B cell (primary cell): ENCODE measurements at regions not wholly inside any gene's neighbourhood (a gene's known extent, or its start where the extent isn't known, plus 50 kb on each side); places are given as distances from the start of the nearest gene placed in this dataset.

Experiments
- ATAC-seq: fragments of 200-7000 bp; cut with Tn5 transposase; one replicate; pipeline ENCODE4 v1.10.0; 2021; ENCODE audit warnings: low read depth, mild to moderate bottlenecking, moderate number of reproducible peaks, moderate library complexity
- CTCF ChIA-PET: fragments of 350-600 bp; sonication (Branson Sonifier 250); formaldehyde crosslinking; loops from one replicate; lab custom pipeline; 2021; ENCODE audit warnings: antibody characterized with exemption, inconsistent platforms; lab: Charles Lee
- POLR2A ChIA-PET: fragments of 350-600 bp; sonication (Branson Sonifier 250); formaldehyde crosslinking; loops from one replicate; lab custom pipeline; 2021; ENCODE audit warnings: antibody characterized with exemption; lab: Charles Lee
- DNase-seq: peaks from one replicate; pipeline ENCODE4 v3.0.0; 2013
- H2AFZ ChIP-seq: 2 replicates; pipeline ENCODE4 v1.6.1; 2012; ENCODE audit warnings: mild to moderate bottlenecking, low read depth, low read length; ENCODE audit not compliant: insufficient read depth, poor library complexity, severe bottlenecking
- H3K27ac ChIP-seq, 2 donors: 1 replicate in 1 of 2; 2 replicates in 1 of 2; pipeline ENCODE4 v1.5.1; 2012 to 2013; ENCODE audit warnings: low read length in 2 of 2, mild to moderate bottlenecking in 2 of 2, moderate library complexity in 1 of 2
- H3K27me3 ChIP-seq, 4 experiments: fragments of 200-600 bp in 1 of 4; sonication (generic) in 1 of 4; replicated peaks in 1 of 4; 1 replicate in 2 of 4; 2 replicates in 2 of 4; pipeline versions ENCODE4 v1.6.1 to v1.7.0; 2013 to 2016; ENCODE audit warnings: low read length in 3 of 4, mild to moderate bottlenecking in 2 of 4, mixed read lengths in 1 of 4, moderate library complexity in 1 of 4; ENCODE audit not compliant: insufficient read depth in 4 of 4, control insufficient read depth in 3 of 4; ENCODE audit errors: control extremely low read depth in 1 of 4
- H3K36me3 ChIP-seq, 2 experiments: replicated peaks in 1 of 2; 1 replicate in 1 of 2; 2 replicates in 1 of 2; pipeline versions ENCODE4 v1.6.1 to v1.7.1; 2013; ENCODE audit warnings: low read length in 1 of 2; ENCODE audit not compliant: insufficient read depth in 2 of 2, control insufficient read depth in 1 of 2; ENCODE audit errors: control extremely low read depth in 1 of 2, extremely low read depth in 1 of 2
- H3K4me1 ChIP-seq, 2 donors: fragments of 200-600 bp in 1 of 2; sonication (generic) in 1 of 2; 1 replicate in 1 of 2; 2 replicates in 1 of 2; pipeline versions ENCODE4 v1.5.1 to v1.6.1; 2013 to 2017; ENCODE audit warnings: low read length in 2 of 2; ENCODE audit not compliant: control insufficient read depth in 2 of 2, insufficient read depth in 2 of 2
- H3K4me2 ChIP-seq: replicated peaks from 2 replicates; pipeline ENCODE3; 2012; ENCODE audit warnings: mild to moderate bottlenecking, low read depth, low read length; ENCODE audit not compliant: poor library complexity, severe bottlenecking
- H3K4me3 ChIP-seq, 5 experiments: fragments of 200-600 bp in 1 of 5; sonication (generic) in 1 of 5; 1 replicate in 3 of 5; 2 replicates in 2 of 5; pipeline versions ENCODE4 v1.5.1 to v1.7.0; 2011 to 2016; ENCODE audit warnings: low read length in 4 of 5, mild to moderate bottlenecking in 4 of 5, low read depth in 2 of 5, control low read depth in 1 of 5, moderate library complexity in 1 of 5; ENCODE audit not compliant: insufficient read depth in 1 of 5; ENCODE audit errors: control extremely low read depth in 1 of 5, extremely low read depth in 1 of 5
- H3K79me2 ChIP-seq: fragments of 200-600 bp; sonication (generic); one replicate; pipeline ENCODE4 v1.6.0; 2016; ENCODE audit warnings: low read length; ENCODE audit not compliant: control insufficient read depth, insufficient read depth
- H3K9ac ChIP-seq: fragments of 200-600 bp; sonication (generic); 2 replicates; pipeline ENCODE4 v1.6.1; 2017; ENCODE audit warnings: mild to moderate bottlenecking, low read length, moderate library complexity
- H3K9me3 ChIP-seq, 3 donors: one replicate each; pipeline versions ENCODE4 v1.6.1 to v1.7.1; 2013; ENCODE audit warnings: low read length in 2 of 3; ENCODE audit not compliant: control insufficient read depth in 2 of 3, insufficient read depth in 1 of 3; ENCODE audit errors: control extremely low read depth in 1 of 3
- H4K20me1 ChIP-seq: 2 replicates; pipeline ENCODE4 v1.6.0; 2012; ENCODE audit warnings: mild to moderate bottlenecking, low read length; ENCODE audit not compliant: insufficient read depth, control insufficient read depth, poor library complexity, severe bottlenecking
- H3K27ac Mint-ChIP-seq: one replicate; pipeline ENCODE4 v1.8.0; 2021; ENCODE audit warnings: mixed read lengths
- H3K27me3 Mint-ChIP-seq: one replicate; pipeline ENCODE4 v1.8.0; 2021; ENCODE audit warnings: mixed read lengths
- H3K4me1 Mint-ChIP-seq: one replicate; pipeline ENCODE4 v1.8.0; 2021; ENCODE audit warnings: mixed read lengths
- H3K4me3 Mint-ChIP-seq: one replicate; pipeline ENCODE4 v1.8.0; 2021; ENCODE audit warnings: mixed read lengths
- H3K9me3 Mint-ChIP-seq: one replicate; pipeline ENCODE4 v1.8.0; 2022; ENCODE audit warnings: mixed read lengths; ENCODE audit not compliant: insufficient read depth
- CTCF ChIP-seq: fragments of 200-600 bp; IDR thresholded peaks from one replicate; pipeline ENCODE4 v1.8.0; 2022; ENCODE audit warnings: antibody characterized with exemption, mild to moderate bottlenecking
- EZH2 ChIP-seq: IDR thresholded peaks from 2 replicates; pipeline ENCODE4 v1.6.1; 2012; ENCODE audit warnings: borderline replicate concordance, low read depth, mild to moderate bottlenecking, moderate library complexity, low read length; ENCODE audit not compliant: insufficient read depth, poor library complexity, severe bottlenecking
- WGBS: methylation state at CpG from one replicate; pipeline ENCODE4 v1.1.5; 2013; ENCODE audit warnings: missing lambda C conversion rate; ENCODE audit not compliant: insufficient coverage; 5-methylcytosine and 5-hydroxymethylcytosine counted together
- intact Hi-C: fragments of 100-400 bp; cut with micrococcal nuclease; formaldehyde crosslinking; loops from one replicate; pipeline ENCODE4 v1.10.0; 2022

DNA sequence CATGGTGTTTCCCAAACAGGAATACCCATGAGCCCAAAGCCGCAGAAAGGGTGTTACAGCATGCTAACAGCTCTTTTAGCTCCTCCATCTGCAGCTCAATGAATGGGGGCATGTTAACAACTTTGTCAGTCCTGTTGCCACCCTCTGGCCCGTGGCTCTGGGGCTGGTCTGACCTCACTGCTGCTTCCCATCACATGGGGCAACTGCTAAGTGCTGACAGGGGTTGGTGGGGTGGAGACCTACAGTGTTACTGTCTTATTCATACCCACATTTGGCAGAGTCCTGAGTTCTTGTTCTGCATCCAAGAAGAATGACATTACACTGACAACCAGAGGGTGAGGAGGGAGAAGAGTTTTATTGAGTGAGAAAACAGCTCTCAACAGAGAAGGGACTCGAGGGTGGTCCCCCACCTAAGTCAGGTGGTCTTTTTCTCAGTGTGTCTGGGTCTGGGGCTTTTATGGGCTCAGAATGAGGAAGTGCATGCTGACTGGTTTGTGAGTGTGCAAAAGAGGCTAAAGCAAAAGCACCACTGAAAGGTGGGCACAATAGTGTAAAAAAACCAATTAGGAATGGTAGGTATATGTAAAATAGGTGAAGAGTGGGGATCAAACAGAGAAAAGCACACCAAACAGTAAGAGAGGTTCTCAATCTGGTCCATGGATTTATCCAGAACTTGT lies 1952.0 kb upstream of the PCDH20 start:
- intact Hi-C loops = no loop called here
- Mint-ChIP-seq H3K9me3 (no peaks in the 10 kb centered on the region), H3K27ac (no peak overlapping the region), H3K4me1 (no peaks in the 10 kb centered on the region), H3K27me3 (no peaks in the 10 kb centered on the region), H3K4me3 (no peak overlapping the region)
- Histone ChIP-seq H3K27me3 (no peaks in the 10 kb centered on the region), H3K4me3 (no peak overlapping the region), H4K20me1 (no peaks in the 10 kb centered on the region), H3K9me3 (peaks cover 1 to 7% (median 3%) of the 10 kb centered on the region in 3 donors), H2AFZ (no peak overlapping the region), H3K36me3 (no peaks in the 10 kb centered on the region), H3K4me2 (no peak overlapping the region), H3K27ac (no peak overlapping the region), H3K9ac (no peak overlapping the region), H3K79me2 (no peaks in the 10 kb centered on the region), H3K4me1 (no peaks in the 10 kb centered on the region)
- ChIA-PET POLR2A (no interaction called here), CTCF (no interaction called here)
- no peak for ATAC-seq
- no peak for DNase-seq
- TF ChIP-seq EZH2 = no peak
- TF ChIP-seq CTCF = no peak
- 60% methylated on average over 2 of the region's 3 CpGs for WGBS

DNA sequence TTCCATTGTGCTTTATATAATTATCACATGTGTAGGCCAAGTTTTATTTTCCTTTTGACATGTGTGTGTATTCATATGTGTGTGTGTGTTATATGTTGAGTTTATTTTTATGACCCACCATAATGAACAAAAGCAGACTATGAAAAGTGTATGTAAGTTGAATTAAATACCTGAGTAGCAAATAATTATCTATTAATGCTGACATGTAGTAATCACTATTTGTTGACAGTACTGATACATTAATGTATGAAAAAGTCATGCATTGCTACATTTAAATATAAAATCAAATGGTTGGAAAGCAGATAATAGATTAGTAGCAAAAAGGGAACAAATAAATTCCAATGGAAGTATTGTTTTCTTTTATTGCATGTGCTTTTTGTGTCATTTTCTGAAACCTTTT lies 1948.5 kb upstream of the PCDH20 start:
- no peak for TF ChIP-seq EZH2
- TF ChIP-seq CTCF = no peak
- Histone ChIP-seq H3K4me2 (no peak overlapping the region), H3K79me2 (no peaks in the 10 kb centered on the region), H2AFZ (no peak overlapping the region), H3K27me3 (no peaks in the 10 kb centered on the region), H3K9ac (no peak overlapping the region), H3K4me1 (no peaks in the 10 kb centered on the region), H3K36me3 (no peaks in the 10 kb centered on the region), H3K9me3 (peaks cover 1 to 7% (median 3%) of the 10 kb centered on the region in 3 donors), H3K4me3 (no peak overlapping the region), H3K27ac (no peak overlapping the region), H4K20me1 (no peaks in the 10 kb centered on the region)
- Mint-ChIP-seq H3K27me3 (no peaks in the 10 kb centered on the region), H3K27ac (no peak overlapping the region), H3K4me3 (no peak overlapping the region), H3K9me3 (no peaks in the 10 kb centered on the region), H3K4me1 (no peaks in the 10 kb centered on the region)
- ChIA-PET POLR2A (no interaction called here), CTCF (no interaction called here)
- ATAC-seq (no peak), DNase-seq (no peak)
- intact Hi-C loops = no loop called here
